H9 (cell line): ENCODE measurements at regions not wholly inside any gene's neighbourhood (a gene's known extent, or its start where the extent isn't known, plus 50 kb on each side); places are given as distances from the start of the nearest gene placed in this dataset.

Experiments used
- DNase-seq: peaks from one replicate; pipeline ENCODE4 v3.0.0-alpha.2; 2017
- H2AFZ ChIP-seq: one replicate; pipeline ENCODE4 v1.6.1; 2013; ENCODE audit warnings: mild to moderate bottlenecking, low read length, control low read depth, moderate library complexity
- H2AK5ac ChIP-seq: 2 replicates; pipeline ENCODE4 v1.6.1; 2013; ENCODE audit warnings: low read length, control low read depth, mixed read lengths; ENCODE audit not compliant: insufficient read length
- H2BK120ac ChIP-seq: one replicate; pipeline ENCODE4 v1.6.1; 2013; ENCODE audit warnings: low read depth, mild to moderate bottlenecking, low read length, control low read depth, inconsistent platforms; ENCODE audit not compliant: poor library complexity, severe bottlenecking
- H2BK12ac ChIP-seq: 2 replicates; pipeline ENCODE4 v1.6.1; 2013; ENCODE audit warnings: low read length, control low read depth, mixed read lengths, low read depth; ENCODE audit not compliant: insufficient read length
- H2BK15ac ChIP-seq: 2 replicates; pipeline ENCODE4 v1.6.1; 2013; ENCODE audit warnings: low read depth, low read length, control low read depth
- H2BK20ac ChIP-seq: one replicate; pipeline ENCODE4 v1.6.1; 2013; ENCODE audit warnings: low read depth, mild to moderate bottlenecking, low read length, control low read depth, inconsistent platforms; ENCODE audit not compliant: poor library complexity, severe bottlenecking
- H2BK5ac ChIP-seq: 2 replicates; pipeline ENCODE4 v1.6.1; 2013; ENCODE audit warnings: low read length, control low read depth, mixed read lengths; ENCODE audit not compliant: insufficient read length
- H3K14ac ChIP-seq: 2 replicates; pipeline ENCODE4 v1.6.1; 2013; ENCODE audit warnings: low read length, control low read depth; ENCODE audit not compliant: insufficient read depth
- H3K18ac ChIP-seq: 2 replicates; pipeline ENCODE4 v1.6.1; 2013; ENCODE audit warnings: low read depth, mild to moderate bottlenecking, mixed read lengths, low read length, control low read depth; ENCODE audit not compliant: insufficient read length
- H3K23ac ChIP-seq: 2 replicates; pipeline ENCODE4 v1.6.1; 2013; ENCODE audit warnings: low read length, control low read depth, mixed read lengths, low read depth; ENCODE audit not compliant: insufficient read length
- H3K23me2 ChIP-seq: 2 replicates; pipeline ENCODE4 v1.6.1; 2013; ENCODE audit warnings: low read depth, mild to moderate bottlenecking, mixed read lengths, low read length, control low read depth; ENCODE audit not compliant: insufficient read length, poor library complexity, severe bottlenecking
- H3K27ac ChIP-seq: 2 replicates; pipeline ENCODE4 v1.5.1; 2013; ENCODE audit warnings: low read length, control low read depth, mixed read lengths, low read depth; ENCODE audit not compliant: insufficient read length
- H3K27me3 ChIP-seq: 2 replicates; pipeline ENCODE4 v1.6.1; 2013; ENCODE audit warnings: low read length, control low read depth, inconsistent platforms; ENCODE audit not compliant: insufficient read depth
- H3K4ac ChIP-seq: 2 replicates; pipeline ENCODE4 v1.6.1; 2013; ENCODE audit warnings: low read depth, mild to moderate bottlenecking, control low read depth, inconsistent platforms, low read length, moderate library complexity
- H3K4me1 ChIP-seq: 2 replicates; pipeline ENCODE4 v1.6.1; 2013; ENCODE audit warnings: low read length, control low read depth, inconsistent platforms; ENCODE audit not compliant: insufficient read depth
- H3K4me2 ChIP-seq: 2 replicates; pipeline ENCODE4 v1.6.1; 2013; ENCODE audit warnings: low read length, control low read depth, mixed read lengths; ENCODE audit not compliant: insufficient read length, insufficient read depth
- H3K56ac ChIP-seq: 2 replicates; pipeline ENCODE4 v1.6.1; 2013; ENCODE audit warnings: low read depth, mild to moderate bottlenecking, mixed read lengths, low read length, control low read depth; ENCODE audit not compliant: insufficient read length
- H3K79me1 ChIP-seq: 2 replicates; pipeline ENCODE4 v1.6.1; 2013; ENCODE audit warnings: low read depth, mild to moderate bottlenecking, moderate library complexity, low read length, control low read depth, inconsistent platforms; ENCODE audit not compliant: insufficient read depth, poor library complexity, severe bottlenecking
- H3K79me2 ChIP-seq: 2 replicates; pipeline ENCODE4 v1.6.1; 2013; ENCODE audit warnings: low read length, control low read depth, inconsistent platforms; ENCODE audit not compliant: insufficient read depth
- H3K9ac ChIP-seq: 2 replicates; pipeline ENCODE4 v1.6.1; 2013; ENCODE audit warnings: low read length, control low read depth, mixed read lengths; ENCODE audit not compliant: insufficient read length; ENCODE audit errors: extremely low read depth
- H3K9me3 ChIP-seq: one replicate; pipeline ENCODE4 v1.6.1; 2013; ENCODE audit warnings: low read depth, low read length, inconsistent platforms; ENCODE audit not compliant: control insufficient read depth
- H3T11ph ChIP-seq: one replicate; pipeline ENCODE4 v1.6.1; 2013; ENCODE audit warnings: mild to moderate bottlenecking, low read length, control low read depth, inconsistent platforms
- H4K20me1 ChIP-seq: one replicate; pipeline ENCODE4 v1.6.1; 2013; ENCODE audit not compliant: control insufficient read depth, insufficient read length, insufficient read depth
- H4K5ac ChIP-seq: 2 replicates; pipeline ENCODE4 v1.6.1; 2013; ENCODE audit warnings: low read depth, mild to moderate bottlenecking, mixed read lengths, low read length, control low read depth; ENCODE audit not compliant: insufficient read length
- H4K8ac ChIP-seq: replicated peaks from 2 replicates; pipeline ENCODE4 v1.6.1; 2013; ENCODE audit warnings: low read length, control low read depth, mixed read lengths, low read depth; ENCODE audit not compliant: insufficient read length
- H4K91ac ChIP-seq: 2 replicates; pipeline ENCODE4 v1.6.1; 2013; ENCODE audit warnings: low read depth, mild to moderate bottlenecking, moderate library complexity, mixed read lengths, low read length, control low read depth; ENCODE audit not compliant: insufficient read length
- H3K27ac Mint-ChIP-seq, 3 experiments: 2 replicates in 2 of 3; 3 replicates in 1 of 3; pipeline ENCODE4 v1.8.0; 2020 to 2021; ENCODE audit warnings: mixed read lengths in 3 of 3, mild to moderate bottlenecking in 1 of 3, moderate library complexity in 1 of 3
- H3K27me3 Mint-ChIP-seq: 2 replicates; pipeline ENCODE4 v1.8.0; 2021; ENCODE audit warnings: low read depth, mild to moderate bottlenecking, moderate library complexity, mixed read lengths
- H3K36me3 Mint-ChIP-seq, 3 experiments: 2 replicates in 2 of 3; 3 replicates in 1 of 3; pipeline ENCODE4 v1.8.0; 2020 to 2021; ENCODE audit warnings: low read depth in 3 of 3, mixed read lengths in 3 of 3; ENCODE audit not compliant: insufficient read depth in 1 of 3
- H3K4me1 Mint-ChIP-seq, 2 experiments: 2 replicates each; pipeline ENCODE4 v1.8.0; 2020; ENCODE audit warnings: mixed read lengths in 2 of 2
- H3K4me3 Mint-ChIP-seq, 2 experiments: 2 replicates in 1 of 2; 3 replicates in 1 of 2; pipeline ENCODE4 v1.8.0; 2020 to 2021; ENCODE audit warnings: mild to moderate bottlenecking in 2 of 2, mixed read lengths in 2 of 2, moderate library complexity in 1 of 2
- H3K9me3 Mint-ChIP-seq, 2 experiments: 2 replicates in 1 of 2; 3 replicates in 1 of 2; pipeline ENCODE4 v1.8.0; 2020; ENCODE audit warnings: mild to moderate bottlenecking in 2 of 2, mixed read lengths in 2 of 2, moderate library complexity in 1 of 2
- CTCF ChIP-seq: fragments of 200-600 bp; sonication (generic); conservative IDR thresholded peaks from 3 replicates; pipeline ENCODE4 v1.8.0; 2021; ENCODE audit warnings: antibody characterized with exemption, mild to moderate bottlenecking

GRCh38 chr6:55968926-55969325 lies 93.5 kb upstream of the BMP5 start:
- no peaks in the 10 kb centered on the region for H3K4me1 Mint-ChIP-seq
- no peaks in the 10 kb centered on the region for H3K4me1 ChIP-seq

More at GRCh38 chr6:55968926-55969325, 93.5 kb upstream of the BMP5 start:
- TF ChIP-seq CTCF = no peak
- Histone ChIP-seq H2AFZ (no peak overlapping the region), H3T11ph (no peak overlapping the region), H3K27me3 (no peaks in the 10 kb centered on the region), H2BK15ac (no peak overlapping the region), H4K91ac (no peak overlapping the region), H2BK12ac (no peak overlapping the region), H4K20me1 (no peaks in the 10 kb centered on the region), H3K9me3 (no peaks in the 10 kb centered on the region), H2BK5ac (no peak overlapping the region), H3K79me1 (no peaks in the 10 kb centered on the region), H3K79me2 (no peaks in the 10 kb centered on the region), H3K4me2 (no peak overlapping the region), H3K56ac (no peak overlapping the region), H3K14ac (no peak overlapping the region), H3K23me2 (no peaks in the 10 kb centered on the region), H3K23ac (no peak overlapping the region), H3K27ac (no peak overlapping the region), H3K9ac (no peak overlapping the region), H2AK5ac (no peak overlapping the region), H4K5ac (no peak overlapping the region), H3K4ac (no peak overlapping the region), H2BK120ac (no peak overlapping the region), H2BK20ac (no peak overlapping the region), H4K8ac (no peak overlapping the region), H3K18ac (no peak overlapping the region)
- H3K9me3 Mint-ChIP-seq = no peaks in the 10 kb centered on the region
- H3K27ac Mint-ChIP-seq = no peak overlapping the region
- no peak overlapping the region for H3K4me3 Mint-ChIP-seq
- no peaks in the 10 kb centered on the region for H3K27me3 Mint-ChIP-seq
- DNase-seq = no peak
- no peaks in the 10 kb centered on the region for H3K36me3 Mint-ChIP-seq
